HepG2 (cell line): ENCODE measurements at regions not wholly inside any gene's neighbourhood (a gene's known extent, or its start where the extent isn't known, plus 50 kb on each side); places are given as distances from the start of the nearest gene placed in this dataset.

Experiments
- ATAC-seq: fragments of 200-7000 bp; cut with Tn5 transposase; 3 replicates; pipeline ENCODE4 v1.9.1; 2020; ENCODE audit warnings: mild to moderate bottlenecking, moderate library complexity
- BruUV-seq: library from RNA; stranded (reverse); fragments of 400-500 nt; replicated peaks from 2 replicates; lab custom pipeline; 2021; lab: Mats Ljungman, UMichigan
- CTCF ChIA-PET: fragments of 300-600 bp; formaldehyde crosslinking; extraction: SDS; loops from one replicate; lab custom pipeline; 2021; ENCODE audit warnings: low total read pairs, inconsistent platforms, low intra/inter-chr PET ratio; lab: Yijun Ruan, JAX
- POLR2A ChIA-PET: fragments of 350-600 bp; sonication (Branson Sonifier 250); formaldehyde crosslinking; loops from one replicate; lab custom pipeline; 2020; ENCODE audit warnings: antibody characterized with exemption, inconsistent platforms; lab: Yijun Ruan, JAX
- DNase-seq: peaks from one replicate; pipeline ENCODE4 v3.0.0-alpha.2; 2015; ENCODE audit warnings: low spot score
- FAIRE-seq: peaks from 3 replicates; lab custom pipeline; 2011; peaks lifted over from hg19 to GRCh38; lab: Jason Lieb, UNC
- H2AFZ ChIP-seq: one replicate; pipeline ENCODE4 v1.6.1; 2011; ENCODE audit warnings: low read length, inconsistent platforms
- H3K27ac ChIP-seq: fragments of 300-600 bp; 3 replicates; pipeline ENCODE4 v1.8.0; 2011; ENCODE audit warnings: mixed run types, mild to moderate bottlenecking, mixed read lengths, low read length, inconsistent platforms; ENCODE audit not compliant: insufficient read depth; ENCODE audit errors: extremely low read length
- H3K27me3 ChIP-seq, 2 experiments: fragments of 200-600 bp in 1 of 2; 2 replicates in 1 of 2; 3 replicates in 1 of 2; pipeline versions ENCODE4 v1.6.0 to v1.8.0; 2011; ENCODE audit warnings: low read length in 2 of 2, mild to moderate bottlenecking in 2 of 2, moderate library complexity in 2 of 2, inconsistent platforms in 1 of 2; ENCODE audit not compliant: insufficient read depth in 2 of 2, control insufficient read depth in 1 of 2
- H3K36me3 ChIP-seq, 2 experiments: fragments of 200-600 bp in 1 of 2; replicated peaks in 1 of 2; 2 replicates in 1 of 2; 3 replicates in 1 of 2; pipeline versions ENCODE4 v1.5.1 to v1.8.0; 2011; ENCODE audit warnings: low read length in 2 of 2, inconsistent platforms in 1 of 2; ENCODE audit not compliant: insufficient read depth in 2 of 2, control insufficient read depth in 1 of 2
- H3K4me1 ChIP-seq: 2 replicates; pipeline ENCODE4 v1.5.1; 2012; ENCODE audit warnings: low read length, inconsistent platforms; ENCODE audit not compliant: insufficient read depth
- H3K4me2 ChIP-seq: 2 replicates; pipeline ENCODE4 v1.6.0; 2011; ENCODE audit warnings: low read depth, low read length, inconsistent platforms
- H3K4me3 ChIP-seq, 3 experiments: fragments of 200-600 bp in 1 of 3; sonication (generic), shearing (Covaris generic) in 1 of 3; replicated peaks in 1 of 3; 2 replicates each; pipeline ENCODE4 v1.5.1; 2011 to 2016; ENCODE audit warnings: low read length in 3 of 3, inconsistent platforms in 2 of 3, low read depth in 2 of 3, mild to moderate bottlenecking in 2 of 3, control low read depth in 1 of 3, mixed read lengths in 1 of 3; ENCODE audit not compliant: insufficient read depth in 1 of 3
- H3K79me2 ChIP-seq: one replicate; pipeline ENCODE4 v1.6.1; 2011; ENCODE audit warnings: low read length, inconsistent platforms; ENCODE audit not compliant: insufficient read depth
- H3K9ac ChIP-seq: 2 replicates; pipeline ENCODE4 v1.6.0; 2011; ENCODE audit warnings: mild to moderate bottlenecking, low read depth, low read length, inconsistent platforms; ENCODE audit not compliant: insufficient read depth
- H3K9me3 ChIP-seq: 2 replicates; pipeline ENCODE4 v1.5.1; 2012; ENCODE audit warnings: mild to moderate bottlenecking, low read length
- H4K20me1 ChIP-seq: 2 replicates; pipeline ENCODE4 v1.6.0; 2011; ENCODE audit warnings: inconsistent platforms, mild to moderate bottlenecking, low read length, moderate library complexity; ENCODE audit not compliant: insufficient read depth
- ATF3 ChIP-seq: sonication (generic); formaldehyde crosslinking; IDR thresholded peaks from 2 replicates; pipeline ENCODE4 v1.4.0; 2020; ENCODE audit warnings: missing genetic modification reagents
- HNF4A ChIP-seq: sonication (generic); formaldehyde crosslinking; IDR thresholded peaks from 2 replicates; pipeline ENCODE4 v1.4.0; 2020; ENCODE audit warnings: missing genetic modification reagents
- IKZF4 ChIP-seq: sonication (generic); formaldehyde crosslinking; IDR thresholded peaks from 2 replicates; pipeline ENCODE4 v1.5.1; 2020; ENCODE audit warnings: borderline replicate concordance, mild to moderate bottlenecking, low read depth, missing genetic modification reagents; ENCODE audit errors: not compliant biosample characterization
- LCORL ChIP-seq, 2 experiments: fragments of 450-650 bp in 1 of 2; sonication (generic) in 1 of 2; formaldehyde crosslinking in 1 of 2; IDR thresholded peaks; 2 replicates each; pipeline versions ENCODE4 v1.5.0 to v1.6.1; 2017 to 2020; ENCODE audit warnings: antibody characterized with exemption in 1 of 2, missing genetic modification reagents in 1 of 2
- MED8 ChIP-seq: sonication (generic); formaldehyde crosslinking; IDR thresholded peaks from 2 replicates; pipeline ENCODE4 v1.8.1; 2023; ENCODE audit warnings: mild to moderate bottlenecking, missing genetic modification reagents; ENCODE audit not compliant: insufficient replicate concordance
- U2AF1 ChIP-seq: fragments of 200-400 bp; formaldehyde crosslinking; optimal IDR thresholded peaks from 2 replicates; pipeline ENCODE3; 2017; ENCODE audit warnings: mild to moderate bottlenecking, low read depth, low read length
- ZNF296 ChIP-seq: sonication (generic); formaldehyde crosslinking; conservative IDR thresholded peaks from 2 replicates; pipeline ENCODE4 v1.5.0; 2020; ENCODE audit warnings: mild to moderate bottlenecking, missing genetic modification reagents
- ZNF343 ChIP-seq: sonication (generic); formaldehyde crosslinking; IDR thresholded peaks from 2 replicates; pipeline ENCODE4 v1.4.0; 2020; ENCODE audit warnings: mild to moderate bottlenecking, missing genetic modification reagents
- ZNF792 ChIP-seq: IDR thresholded peaks from 2 replicates; pipeline ENCODE4 v1.6.1; 2016
- ZNF839 ChIP-seq: sonication (generic); formaldehyde crosslinking; IDR thresholded peaks from 2 replicates; pipeline ENCODE4 v1.4.0; 2020; ENCODE audit warnings: missing genetic modification reagents, mild to moderate bottlenecking, borderline replicate concordance
- WGBS: methylation state at CpG from one replicate; pipeline ENCODE4 v1.1.6; 2017; ENCODE audit warnings: low lambda C conversion rate; 5-methylcytosine and 5-hydroxymethylcytosine counted together
- in situ Hi-C: cut with HindIII; loops from 2 replicates; pipeline ENCODE4 v1.10.0; 2017; ENCODE audit warnings: low pct_unique_long_range_greater_than_20kb; ENCODE audit not compliant: extremely low pct_ligation_motif_present
- intact Hi-C: fragments of 100-400 bp; cut with micrococcal nuclease; formaldehyde crosslinking; loops from one replicate; pipeline ENCODE4 v1.10.0; 2022; ENCODE audit not compliant: unreplicated experiment
- TF ChIP-seq, protein P1 (sequence below): sonication (generic); formaldehyde crosslinking; IDR thresholded peaks from 2 replicates; pipeline ENCODE4 v1.4.0; 2020; ENCODE audit warnings: missing genetic modification reagents, mild to moderate bottlenecking, borderline replicate concordance
- TF ChIP-seq, protein P2 (sequence below): IDR thresholded peaks from 2 replicates; pipeline ENCODE4 v1.6.1; 2016; ENCODE audit warnings: missing genetic modification reagents, missing compliant biosample characterization

GRCh38 chr18:22538426-22538825 is 120.7 kb upstream of the CTAGE1 start:
- no peak for DNase-seq
- ChIA-PET POLR2A (no interaction called here), CTCF (no interaction called here)
- H3K9ac ChIP-seq: no peak overlapping the region
- H3K4me2 ChIP-seq: no peak overlapping the region
- no peaks in the 10 kb centered on the region for H3K79me2 ChIP-seq
- 50% methylated on average over 3 of the region's 5 CpGs for WGBS
- no TSS peak for BruUV-seq
- no peaks in the 10 kb centered on the region for H3K36me3 ChIP-seq
- in situ Hi-C loops (no loop called here), intact Hi-C loops (no loop called here)
- peaks cover 8% of the 10 kb centered on the region; the same call in 1 of the 2 replicates for H3K4me1 ChIP-seq
- no peaks in the 10 kb centered on the region for H4K20me1 ChIP-seq
- no peak for FAIRE-seq
- H2AFZ ChIP-seq: no peak overlapping the region
- H3K4me3 ChIP-seq: no peak overlapping the region
- no peak overlapping the region for H3K27ac ChIP-seq
- ATAC-seq: no peak
- TF ChIP-seq MED8 (CRISPR knock-in tag): no peak
- TF ChIP-seq IKZF4 (CRISPR knock-in tag): no peak
- TF ChIP-seq ATF3: no peak
- TF ChIP-seq ZNF792 (CRISPR knock-in tag): no peak
- no peak for TF ChIP-seq U2AF1
- TF ChIP-seq, protein P1, sequence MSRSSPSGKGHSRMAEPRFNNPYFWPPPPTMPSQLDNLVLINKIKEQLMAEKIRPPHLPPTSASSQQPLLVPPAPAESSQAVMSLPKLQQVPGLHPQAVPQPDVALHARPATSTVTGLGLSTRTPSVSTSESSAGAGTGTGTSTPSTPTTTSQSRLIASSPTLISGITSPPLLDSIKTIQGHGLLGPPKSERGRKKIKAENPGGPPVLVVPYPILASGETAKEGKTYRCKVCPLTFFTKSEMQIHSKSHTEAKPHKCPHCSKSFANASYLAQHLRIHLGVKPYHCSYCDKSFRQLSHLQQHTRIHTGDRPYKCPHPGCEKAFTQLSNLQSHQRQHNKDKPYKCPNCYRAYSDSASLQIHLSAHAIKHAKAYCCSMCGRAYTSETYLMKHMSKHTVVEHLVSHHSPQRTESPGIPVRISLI: no peak
- TF ChIP-seq ZNF343 (CRISPR knock-in tag): no peak
- no peak for TF ChIP-seq LCORL (IDR thresholded peaks at IDR 0.05)
- no peak for TF ChIP-seq LCORL (CRISPR knock-in tag; IDR thresholded peaks at IDR 0.05)
- TF ChIP-seq ZNF839: no peak
- TF ChIP-seq, protein P2, sequence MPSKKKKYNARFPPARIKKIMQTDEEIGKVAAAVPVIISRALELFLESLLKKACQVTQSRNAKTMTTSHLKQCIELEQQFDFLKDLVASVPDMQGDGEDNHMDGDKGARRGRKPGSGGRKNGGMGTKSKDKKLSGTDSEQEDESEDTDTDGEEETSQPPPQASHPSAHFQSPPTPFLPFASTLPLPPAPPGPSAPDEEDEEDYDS: no peak
- TF ChIP-seq ZNF296: no peak
- no peak for TF ChIP-seq HNF4A (CRISPR knock-in tag)
- no peaks in the 10 kb centered on the region for H3K9me3 ChIP-seq
- no peaks in the 10 kb centered on the region for H3K27me3 ChIP-seq
